Activated naive CD4-positive, alpha-beta T cell treated with anti-CD3 and anti-CD28 coated beads, Interleukin-2, amount 50 U/mL, for 24 hours (primary cell): ENCODE measurements at regions not wholly inside any gene's neighbourhood (a gene's known extent, or its start where the extent isn't known, plus 50 kb on each side); places are given as distances from the start of the nearest gene placed in this dataset.

Experiments
- H3K27ac Mint-ChIP-seq: one replicate; pipeline ENCODE4 v1.8.0; 2021; ENCODE audit warnings: mild to moderate bottlenecking, mixed read lengths
- H3K27me3 Mint-ChIP-seq: one replicate; pipeline ENCODE4 v1.8.0; 2021; ENCODE audit warnings: mixed read lengths
- H3K36me3 Mint-ChIP-seq: one replicate; pipeline ENCODE4 v1.8.0; 2021; ENCODE audit warnings: mixed read lengths
- H3K4me1 Mint-ChIP-seq: one replicate; pipeline ENCODE4 v1.8.0; 2021; ENCODE audit warnings: mixed read lengths
- H3K4me3 Mint-ChIP-seq: one replicate; pipeline ENCODE4 v1.8.0; 2021; ENCODE audit warnings: mild to moderate bottlenecking, mixed read lengths
- H3K9me3 Mint-ChIP-seq: one replicate; pipeline ENCODE4 v1.8.0; 2021; ENCODE audit warnings: mixed read lengths

GRCh38 chr2:11067221-11068078 lies 87.8 kb upstream of the SLC66A3 start:
- H3K4me3 Mint-ChIP-seq = no peak overlapping the region
- H3K27me3 Mint-ChIP-seq = peaks cover 10% of the 10 kb centered on the region
- no peak overlapping the region for H3K27ac Mint-ChIP-seq
- peaks cover 7% of the 10 kb centered on the region for H3K4me1 Mint-ChIP-seq
- no peaks in the 10 kb centered on the region for H3K36me3 Mint-ChIP-seq
- no peaks in the 10 kb centered on the region for H3K9me3 Mint-ChIP-seq

GRCh38 chr2:11068079-11068741 lies 87.1 kb upstream of the SLC66A3 start:
- Mint-ChIP-seq H3K27ac (no peak overlapping the region), H3K4me3 (no peak overlapping the region), H3K36me3 (no peaks in the 10 kb centered on the region), H3K9me3 (no peaks in the 10 kb centered on the region), H3K27me3 (peaks cover 10% of the 10 kb centered on the region), H3K4me1 (peaks cover 9% of the 10 kb centered on the region)

- no peaks in the 10 kb centered on the region for H3K36me3 Mint-ChIP-seq
- H3K4me3 Mint-ChIP-seq = no peak overlapping the region
- H3K4me1 Mint-ChIP-seq = peaks cover 9% of the 10 kb centered on the region
- no peak overlapping the region for H3K27ac Mint-ChIP-seq
- no peaks in the 10 kb centered on the region for H3K9me3 Mint-ChIP-seq
- peaks cover 8% of the 10 kb centered on the region for H3K27me3 Mint-ChIP-seq
Observed at GRCh38 chr2:11068856-11069526, 86.3 kb upstream of the SLC66A3 start.

- no peaks in the 10 kb centered on the region for H3K36me3 Mint-ChIP-seq
- no peak overlapping the region for H3K27ac Mint-ChIP-seq
Observed at GRCh38 chr2:11069566-11070185, 85.6 kb upstream of the SLC66A3 start.

GRCh38 chr2:11071211-11071610 lies 84.1 kb upstream of the SLC66A3 start:
- Mint-ChIP-seq H3K9me3 (no peaks in the 10 kb centered on the region), H3K4me1 (peaks cover 9% of the 10 kb centered on the region), H3K4me3 (no peak overlapping the region), H3K36me3 (no peaks in the 10 kb centered on the region), H3K27ac (no peak overlapping the region), H3K27me3 (peaks cover 5% of the 10 kb centered on the region)

More at GRCh38 chr2:11069566-11070185, 85.6 kb upstream of the SLC66A3 start:
- peaks cover 9% of the 10 kb centered on the region for H3K4me1 Mint-ChIP-seq
- peaks cover 8% of the 10 kb centered on the region for H3K27me3 Mint-ChIP-seq
- no peaks in the 10 kb centered on the region for H3K9me3 Mint-ChIP-seq
- H3K4me3 Mint-ChIP-seq = no peak overlapping the region

GRCh38 chr2:11071939-11072338 lies 83.3 kb upstream of the SLC66A3 start:
- Mint-ChIP-seq H3K36me3 (no peaks in the 10 kb centered on the region), H3K27ac (no peak overlapping the region), H3K4me1 (peaks cover 9% of the 10 kb centered on the region), H3K9me3 (no peaks in the 10 kb centered on the region), H3K27me3 (peaks cover 3% of the 10 kb centered on the region), H3K4me3 (no peak overlapping the region)

- Mint-ChIP-seq H3K27me3 (peaks cover 3% of the 10 kb centered on the region), H3K4me1 (peaks cover 9% of the 10 kb centered on the region), H3K4me3 (no peak overlapping the region), H3K27ac (no peak overlapping the region), H3K36me3 (no peaks in the 10 kb centered on the region), H3K9me3 (no peaks in the 10 kb centered on the region)
Observed at GRCh38 chr2:11072550-11072949, 82.7 kb upstream of the SLC66A3 start.

- Mint-ChIP-seq H3K4me3 (no peak overlapping the region), H3K27ac (no peak overlapping the region), H3K36me3 (no peaks in the 10 kb centered on the region), H3K9me3 (no peaks in the 10 kb centered on the region), H3K27me3 (peaks cover 3% of the 10 kb centered on the region), H3K4me1 (peaks cover 9% of the 10 kb centered on the region)
Observed at GRCh38 chr2:11073251-11073650, 82.0 kb upstream of the SLC66A3 start.

- H3K27me3 Mint-ChIP-seq = peaks cover 3% of the 10 kb centered on the region
- H3K4me1 Mint-ChIP-seq = peaks cover 9% of the 10 kb centered on the region
- H3K4me3 Mint-ChIP-seq = no peak overlapping the region
- no peaks in the 10 kb centered on the region for H3K9me3 Mint-ChIP-seq
- no peaks in the 10 kb centered on the region for H3K36me3 Mint-ChIP-seq
- no peak overlapping the region for H3K27ac Mint-ChIP-seq
Observed at GRCh38 chr2:11073776-11074175, 81.5 kb upstream of the SLC66A3 start.

GRCh38 chr2:11074246-11074820 lies 80.9 kb upstream of the SLC66A3 start:
- Mint-ChIP-seq H3K27ac (no peak overlapping the region), H3K4me1 (peaks cover 9% of the 10 kb centered on the region), H3K27me3 (peaks cover 3% of the 10 kb centered on the region), H3K36me3 (no peaks in the 10 kb centered on the region), H3K9me3 (no peaks in the 10 kb centered on the region), H3K4me3 (no peak overlapping the region)

GRCh38 chr2:11075221-11075620 lies 80.0 kb upstream of the SLC66A3 start:
- Mint-ChIP-seq H3K36me3 (no peaks in the 10 kb centered on the region), H3K27ac (no peak overlapping the region), H3K4me3 (no peak overlapping the region), H3K4me1 (peaks cover 9% of the 10 kb centered on the region), H3K9me3 (no peaks in the 10 kb centered on the region), H3K27me3 (peaks cover 1% of the 10 kb centered on the region)

- H3K27ac Mint-ChIP-seq = no peak overlapping the region
- no peaks in the 10 kb centered on the region for H3K36me3 Mint-ChIP-seq
Observed at GRCh38 chr2:11077411-11077810, 77.9 kb upstream of the SLC66A3 start.

GRCh38 chr2:11079136-11079824 lies 76.0 kb upstream of the SLC66A3 start:
- Mint-ChIP-seq H3K4me3 (no peak overlapping the region), H3K27me3 (no peaks in the 10 kb centered on the region), H3K9me3 (no peaks in the 10 kb centered on the region), H3K27ac (no peak overlapping the region), H3K36me3 (no peaks in the 10 kb centered on the region), H3K4me1 (no peaks in the 10 kb centered on the region)

More at GRCh38 chr2:11077411-11077810, 77.9 kb upstream of the SLC66A3 start:
- Mint-ChIP-seq H3K4me1 (peaks cover 3% of the 10 kb centered on the region), H3K27me3 (peaks cover 1% of the 10 kb centered on the region), H3K4me3 (no peak overlapping the region), H3K9me3 (no peaks in the 10 kb centered on the region)

GRCh38 chr2:11080253-11081115 lies 74.8 kb upstream of the SLC66A3 start:
- H3K27me3 Mint-ChIP-seq = no peaks in the 10 kb centered on the region
- no peak overlapping the region for H3K4me3 Mint-ChIP-seq
- H3K9me3 Mint-ChIP-seq = no peaks in the 10 kb centered on the region
- H3K36me3 Mint-ChIP-seq = no peaks in the 10 kb centered on the region
- no peak overlapping the region for H3K27ac Mint-ChIP-seq
- no peaks in the 10 kb centered on the region for H3K4me1 Mint-ChIP-seq
